SK-N-SH treated with all-trans-retinoic acid at 6 μM for 48 hours (cell line): ENCODE measurements at regions not wholly inside any gene's neighbourhood (a gene's known extent, or its start where the extent isn't known, plus 50 kb on each side); places are given as distances from the start of the nearest gene placed in this dataset.

ENCODE experiments used
- ARNTL ChIP-seq: fragments of 450-650 bp; formaldehyde crosslinking; IDR thresholded peaks from 2 replicates; pipeline ENCODE4 v1.5.0; 2020; ENCODE audit warnings: low read depth, mild to moderate bottlenecking, moderate library complexity, borderline replicate concordance
- OSR1 ChIP-seq: fragments of 250-450 bp; sonication (Bioruptor Pico); IDR thresholded peaks from 2 replicates; pipeline ENCODE4 v1.8.0; 2022; ENCODE audit warnings: moderate library complexity, mild to moderate bottlenecking, inconsistent platforms
- RARB ChIP-seq: fragments of 250-450 bp; sonication (Bioruptor Pico); IDR thresholded peaks from 2 replicates; pipeline ENCODE4 v1.8.0; 2021; ENCODE audit warnings: mild to moderate bottlenecking, moderate library complexity
- SNAI2 ChIP-seq: fragments of 250-450 bp; sonication (Bioruptor Pico); IDR thresholded peaks from 2 replicates; pipeline ENCODE4 v1.5.0; 2020; ENCODE audit warnings: mild to moderate bottlenecking, moderate library complexity
- ZC3H10 ChIP-seq: fragments of 250-450 bp; sonication (Bioruptor Pico); IDR thresholded peaks from 2 replicates; pipeline ENCODE4 v1.5.1; 2021; ENCODE audit warnings: mild to moderate bottlenecking, moderate library complexity
- ZFP3 ChIP-seq: fragments of 250-450 bp; sonication (Bioruptor Pico); IDR thresholded peaks from 2 replicates; pipeline ENCODE4 v1.5.0; 2020; ENCODE audit warnings: mild to moderate bottlenecking, moderate library complexity
- ZFP30 ChIP-seq: fragments of 450-650 bp; formaldehyde crosslinking; IDR thresholded peaks from 2 replicates; pipeline ENCODE4 v1.5.0; 2022; ENCODE audit warnings: mild to moderate bottlenecking, moderate library complexity
- TF ChIP-seq, protein P1 (sequence below): fragments of 250-450 bp; sonication (Bioruptor Pico); IDR thresholded peaks from 2 replicates; pipeline ENCODE4 v1.8.0; 2020; ENCODE audit warnings: mild to moderate bottlenecking, moderate library complexity, borderline replicate concordance
- TF ChIP-seq, protein P2 (sequence below): fragments of 250-450 bp; sonication (Bioruptor Pico); IDR thresholded peaks from 2 replicates; pipeline ENCODE4 v1.5.1; 2021; ENCODE audit warnings: mild to moderate bottlenecking, moderate library complexity
- TF ChIP-seq, protein P3 (sequence below): fragments of 250-450 bp; sonication (Bioruptor Pico); IDR thresholded peaks from 2 replicates; pipeline ENCODE4 v1.5.0; 2020; ENCODE audit warnings: mild to moderate bottlenecking, moderate library complexity

DNA sequence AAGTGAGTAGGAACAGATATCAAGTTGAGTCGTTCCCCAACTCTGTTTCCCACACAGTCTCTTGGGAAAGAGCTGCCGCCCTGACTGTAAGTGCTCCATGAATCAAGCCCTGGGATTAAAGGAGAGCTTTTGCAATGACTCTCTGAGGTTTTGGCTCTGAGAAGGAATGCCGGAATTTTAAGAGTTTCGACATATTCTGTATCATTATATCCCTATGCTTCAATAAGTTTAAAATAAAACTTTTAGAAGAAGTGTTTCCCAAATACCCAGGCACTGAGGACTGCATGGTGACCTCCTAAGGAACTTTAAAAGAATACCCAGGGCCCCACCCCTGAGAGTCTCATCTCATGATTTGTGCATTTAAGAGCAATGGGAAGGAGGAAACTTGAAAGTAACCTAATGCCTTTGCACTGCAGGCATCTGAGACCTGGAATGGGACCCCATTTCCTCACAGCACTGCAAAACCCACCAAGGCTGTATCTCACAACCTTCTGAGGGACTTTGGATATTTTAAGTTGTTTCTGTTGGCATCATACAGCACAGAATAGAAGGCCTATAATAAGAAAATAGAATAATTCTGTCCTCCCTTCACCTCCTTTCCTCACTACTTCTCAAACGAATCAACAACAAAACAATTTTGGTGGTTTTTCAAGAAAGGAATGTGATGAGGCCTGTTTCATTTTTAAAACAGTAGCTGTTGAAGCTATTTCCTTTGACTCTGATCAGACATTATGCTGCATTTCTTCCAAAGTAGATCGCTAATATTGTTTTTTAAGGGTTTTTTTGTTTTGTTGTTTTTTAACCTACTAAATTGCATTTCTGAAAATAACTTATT lies 121.2 kb downstream of the GASK1B start:
- TF ChIP-seq ZFP30 (CRISPR knock-in tag) (no peak), OSR1 (CRISPR knock-in tag) (no peak), RARB (CRISPR knock-in tag) (no peak), ARNTL (no peak), ZC3H10 (CRISPR knock-in tag) (0 out of 2 replicates have a peak, but pooled peaks have one; percentile 34), SNAI2 (CRISPR knock-in tag) (no peak), ZFP3 (CRISPR knock-in tag) (no peak)
- TF ChIP-seq, protein P1, sequence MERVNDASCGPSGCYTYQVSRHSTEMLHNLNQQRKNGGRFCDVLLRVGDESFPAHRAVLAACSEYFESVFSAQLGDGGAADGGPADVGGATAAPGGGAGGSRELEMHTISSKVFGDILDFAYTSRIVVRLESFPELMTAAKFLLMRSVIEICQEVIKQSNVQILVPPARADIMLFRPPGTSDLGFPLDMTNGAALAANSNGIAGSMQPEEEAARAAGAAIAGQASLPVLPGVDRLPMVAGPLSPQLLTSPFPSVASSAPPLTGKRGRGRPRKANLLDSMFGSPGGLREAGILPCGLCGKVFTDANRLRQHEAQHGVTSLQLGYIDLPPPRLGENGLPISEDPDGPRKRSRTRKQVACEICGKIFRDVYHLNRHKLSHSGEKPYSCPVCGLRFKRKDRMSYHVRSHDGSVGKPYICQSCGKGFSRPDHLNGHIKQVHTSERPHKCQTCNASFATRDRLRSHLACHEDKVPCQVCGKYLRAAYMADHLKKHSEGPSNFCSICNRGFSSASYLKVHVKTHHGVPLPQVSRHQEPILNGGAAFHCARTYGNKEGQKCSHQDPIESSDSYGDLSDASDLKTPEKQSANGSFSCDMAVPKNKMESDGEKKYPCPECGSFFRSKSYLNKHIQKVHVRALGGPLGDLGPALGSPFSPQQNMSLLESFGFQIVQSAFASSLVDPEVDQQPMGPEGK, result no peak
- TF ChIP-seq, protein P2, sequence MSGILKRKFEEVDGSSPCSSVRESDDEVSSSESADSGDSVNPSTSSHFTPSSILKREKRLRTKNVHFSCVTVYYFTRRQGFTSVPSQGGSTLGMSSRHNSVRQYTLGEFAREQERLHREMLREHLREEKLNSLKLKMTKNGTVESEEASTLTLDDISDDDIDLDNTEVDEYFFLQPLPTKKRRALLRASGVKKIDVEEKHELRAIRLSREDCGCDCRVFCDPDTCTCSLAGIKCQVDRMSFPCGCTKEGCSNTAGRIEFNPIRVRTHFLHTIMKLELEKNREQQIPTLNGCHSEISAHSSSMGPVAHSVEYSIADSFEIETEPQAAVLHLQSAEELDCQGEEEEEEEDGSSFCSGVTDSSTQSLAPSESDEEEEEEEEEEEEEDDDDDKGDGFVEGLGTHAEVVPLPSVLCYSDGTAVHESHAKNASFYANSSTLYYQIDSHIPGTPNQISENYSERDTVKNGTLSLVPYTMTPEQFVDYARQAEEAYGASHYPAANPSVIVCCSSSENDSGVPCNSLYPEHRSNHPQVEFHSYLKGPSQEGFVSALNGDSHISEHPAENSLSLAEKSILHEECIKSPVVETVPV, result no peak
- TF ChIP-seq, protein P3, sequence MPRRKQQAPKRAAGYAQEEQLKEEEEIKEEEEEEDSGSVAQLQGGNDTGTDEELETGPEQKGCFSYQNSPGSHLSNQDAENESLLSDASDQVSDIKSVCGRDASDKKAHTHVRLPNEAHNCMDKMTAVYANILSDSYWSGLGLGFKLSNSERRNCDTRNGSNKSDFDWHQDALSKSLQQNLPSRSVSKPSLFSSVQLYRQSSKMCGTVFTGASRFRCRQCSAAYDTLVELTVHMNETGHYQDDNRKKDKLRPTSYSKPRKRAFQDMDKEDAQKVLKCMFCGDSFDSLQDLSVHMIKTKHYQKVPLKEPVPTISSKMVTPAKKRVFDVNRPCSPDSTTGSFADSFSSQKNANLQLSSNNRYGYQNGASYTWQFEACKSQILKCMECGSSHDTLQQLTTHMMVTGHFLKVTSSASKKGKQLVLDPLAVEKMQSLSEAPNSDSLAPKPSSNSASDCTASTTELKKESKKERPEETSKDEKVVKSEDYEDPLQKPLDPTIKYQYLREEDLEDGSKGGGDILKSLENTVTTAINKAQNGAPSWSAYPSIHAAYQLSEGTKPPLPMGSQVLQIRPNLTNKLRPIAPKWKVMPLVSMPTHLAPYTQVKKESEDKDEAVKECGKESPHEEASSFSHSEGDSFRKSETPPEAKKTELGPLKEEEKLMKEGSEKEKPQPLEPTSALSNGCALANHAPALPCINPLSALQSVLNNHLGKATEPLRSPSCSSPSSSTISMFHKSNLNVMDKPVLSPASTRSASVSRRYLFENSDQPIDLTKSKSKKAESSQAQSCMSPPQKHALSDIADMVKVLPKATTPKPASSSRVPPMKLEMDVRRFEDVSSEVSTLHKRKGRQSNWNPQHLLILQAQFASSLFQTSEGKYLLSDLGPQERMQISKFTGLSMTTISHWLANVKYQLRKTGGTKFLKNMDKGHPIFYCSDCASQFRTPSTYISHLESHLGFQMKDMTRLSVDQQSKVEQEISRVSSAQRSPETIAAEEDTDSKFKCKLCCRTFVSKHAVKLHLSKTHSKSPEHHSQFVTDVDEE (CRISPR knock-in tag), result no peak
